ENCODE measurements at regions not wholly inside any gene's neighbourhood (a gene's known extent, or its start where the extent isn't known, plus 50 kb on each side); places are given as distances from the start of the nearest gene placed in this dataset.

- no peak for TF ChIP-seq FOXK2 (conservative IDR thresholded peaks at IDR 0.05 in 1 of 2, IDR thresholded peaks at IDR 0.05 in 1 of 2; ENCODE audit: low read depth in 2 of 2)
- no peak for TF ChIP-seq ZNF668 (CRISPR knock-in tag; IDR thresholded peaks at IDR 0.05)
- TF ChIP-seq ZNF217 (CRISPR knock-in tag; IDR thresholded peaks at IDR 0.05): no peak
- TF ChIP-seq HLTF (IDR thresholded peaks at IDR 0.05): no peak
- no peak for TF ChIP-seq TCF3 (CRISPR knock-in tag; IDR thresholded peaks at IDR 0.05)
- TF ChIP-seq, protein P1, sequence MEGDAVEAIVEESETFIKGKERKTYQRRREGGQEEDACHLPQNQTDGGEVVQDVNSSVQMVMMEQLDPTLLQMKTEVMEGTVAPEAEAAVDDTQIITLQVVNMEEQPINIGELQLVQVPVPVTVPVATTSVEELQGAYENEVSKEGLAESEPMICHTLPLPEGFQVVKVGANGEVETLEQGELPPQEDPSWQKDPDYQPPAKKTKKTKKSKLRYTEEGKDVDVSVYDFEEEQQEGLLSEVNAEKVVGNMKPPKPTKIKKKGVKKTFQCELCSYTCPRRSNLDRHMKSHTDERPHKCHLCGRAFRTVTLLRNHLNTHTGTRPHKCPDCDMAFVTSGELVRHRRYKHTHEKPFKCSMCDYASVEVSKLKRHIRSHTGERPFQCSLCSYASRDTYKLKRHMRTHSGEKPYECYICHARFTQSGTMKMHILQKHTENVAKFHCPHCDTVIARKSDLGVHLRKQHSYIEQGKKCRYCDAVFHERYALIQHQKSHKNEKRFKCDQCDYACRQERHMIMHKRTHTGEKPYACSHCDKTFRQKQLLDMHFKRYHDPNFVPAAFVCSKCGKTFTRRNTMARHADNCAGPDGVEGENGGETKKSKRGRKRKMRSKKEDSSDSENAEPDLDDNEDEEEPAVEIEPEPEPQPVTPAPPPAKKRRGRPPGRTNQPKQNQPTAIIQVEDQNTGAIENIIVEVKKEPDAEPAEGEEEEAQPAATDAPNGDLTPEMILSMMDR (IDR thresholded peaks at IDR 0.05 in 2 of 3, conservative IDR thresholded peaks at IDR 0.05 in 1 of 3; ENCODE audit: insufficient read depth in 2 of 3, low read depth in 1 of 3, low read length in 3 of 3): no peak
- no peak for TF ChIP-seq EWSR1 (IDR thresholded peaks at IDR 0.05; ENCODE audit: borderline replicate concordance, low read depth, partially characterized antibody)
- no peak for TF ChIP-seq REST (IDR thresholded peaks at IDR 0.05; ENCODE audit: borderline replicate concordance)
- TF ChIP-seq REST (CRISPR knock-in tag; IDR thresholded peaks at IDR 0.05; ENCODE audit: low read depth): no peak
- TF ChIP-seq KAT2B (IDR thresholded peaks at IDR 0.05; ENCODE audit: low read depth, low read length): no peak
- no peak for TF ChIP-seq HNRNPL (IDR thresholded peaks at IDR 0.05; ENCODE audit: low read depth, low read length)
- no peak for TF ChIP-seq JUN (IDR thresholded peaks at IDR 0.05; ENCODE audit: borderline replicate concordance, low read depth, low read length)
- TF ChIP-seq JUN (CRISPR knock-in tag; IDR thresholded peaks at IDR 0.05; ENCODE audit: borderline replicate concordance): no peak
- TF ChIP-seq SETDB1 (IDR thresholded peaks at IDR 0.05; ENCODE audit: low read length): no peak
- TF ChIP-seq ZC3H8 (IDR thresholded peaks at IDR 0.05): no peak
Measured at GRCh38 chr20:22529150-22530019, 55.0 kb downstream of the FOXA2 start.

Data from K562 (cell line).